NOMO-1 (cell line): ENCODE measurements at regions not wholly inside any gene's neighbourhood (a gene's known extent, or its start where the extent isn't known, plus 50 kb on each side); places are given as distances from the start of the nearest gene placed in this dataset.

Experiments
- DNase-seq, 2 experiments: peaks; one replicate each; lab custom pipeline; 2025; ENCODE audit not compliant: unreplicated experiment in 2 of 2; lab: John Stamatoyannopoulos, UW

DNA sequence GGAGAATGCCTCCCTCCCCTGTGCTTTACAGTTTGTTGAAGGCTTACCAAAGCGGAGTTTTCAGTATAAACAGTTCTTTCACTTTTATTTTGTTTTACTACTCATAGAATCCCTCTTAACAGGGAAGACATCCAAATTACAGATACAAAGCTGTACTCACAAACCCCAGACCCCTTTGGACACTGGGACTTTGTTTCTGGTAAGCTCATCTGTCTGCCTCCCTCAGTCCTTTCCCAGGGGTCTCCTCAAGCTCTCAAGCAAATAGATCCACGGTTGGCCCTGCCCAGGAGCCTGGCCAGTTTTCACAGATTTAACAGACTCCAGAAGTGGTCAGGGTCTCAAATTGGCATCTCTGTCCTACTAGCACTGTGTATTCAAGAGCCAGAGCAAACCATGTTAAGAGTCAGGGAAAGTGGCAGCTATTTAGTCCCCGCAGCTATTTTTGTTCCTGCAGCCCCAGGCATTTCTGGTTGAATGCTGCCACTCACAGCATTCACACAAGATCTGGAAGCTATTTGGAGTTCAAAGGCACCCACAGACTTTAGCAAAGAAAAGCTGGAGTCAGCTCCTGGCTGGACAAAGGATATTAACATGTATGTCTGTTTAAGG, 54.2 kb downstream of the TMEM100 start:
- DNase-seq = no peak

DNA sequence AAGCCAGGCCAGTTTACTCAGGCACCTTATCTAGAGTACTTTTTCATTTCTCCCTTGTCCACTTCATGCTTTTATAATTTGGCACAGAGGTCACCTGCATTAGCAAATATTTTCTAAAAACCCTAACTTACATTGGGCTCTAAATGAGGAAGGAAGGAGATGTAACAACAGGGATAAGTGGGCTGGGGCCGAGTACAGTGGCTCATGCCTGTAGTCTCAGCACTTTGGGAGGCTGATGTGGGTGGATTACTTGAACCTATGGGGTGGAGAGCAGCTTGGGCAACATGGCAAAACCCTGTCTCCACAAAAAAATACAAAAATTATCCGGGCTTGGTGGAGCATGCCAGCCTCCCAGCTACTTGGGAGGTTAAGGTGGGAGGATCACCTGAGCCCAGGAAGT, 55.9 kb downstream of the TMEM100 start:
- no peak for DNase-seq

DNA sequence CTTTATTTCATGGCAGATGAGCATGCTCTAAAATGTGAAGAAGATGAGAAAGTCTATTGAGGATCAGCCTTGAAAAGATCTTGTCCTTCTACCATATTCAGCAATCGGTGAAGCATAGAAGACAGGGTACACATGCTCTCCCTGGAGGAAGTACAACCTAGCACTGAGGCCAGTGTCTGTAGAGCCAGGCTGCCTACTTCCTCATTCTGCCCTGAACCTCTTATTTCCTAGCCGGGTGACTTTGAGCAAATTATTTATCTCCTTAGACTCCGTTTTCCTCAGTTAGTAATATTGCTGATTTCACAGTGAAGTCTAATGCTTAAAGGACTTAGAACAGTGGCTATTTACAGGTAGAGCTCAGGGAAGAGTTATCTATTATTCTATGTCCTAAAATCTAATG, 58.4 kb downstream of the TMEM100 start:
- DNase-seq = peak; percentile 69 to 91

DNA sequence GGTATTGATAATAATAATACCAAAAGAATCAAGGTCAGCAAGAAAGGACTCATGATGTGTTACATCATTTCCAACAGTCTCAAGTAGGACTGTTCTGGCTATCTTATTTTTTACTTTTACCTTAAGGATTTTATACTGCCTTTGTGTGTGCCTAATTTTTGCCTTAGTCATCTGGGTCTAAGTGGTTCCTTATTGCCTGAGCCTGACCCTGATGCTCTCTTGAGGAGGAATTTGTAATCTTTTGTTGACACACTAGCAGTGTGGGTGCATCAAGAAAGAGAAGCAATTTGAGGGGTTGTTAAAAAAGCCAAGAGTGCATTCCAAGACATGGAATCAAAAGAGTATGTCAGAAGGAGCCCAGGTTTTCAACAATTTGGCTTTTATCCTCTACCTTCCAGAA, 59.3 kb downstream of the TMEM100 start:
- DNase-seq = no peak

DNA sequence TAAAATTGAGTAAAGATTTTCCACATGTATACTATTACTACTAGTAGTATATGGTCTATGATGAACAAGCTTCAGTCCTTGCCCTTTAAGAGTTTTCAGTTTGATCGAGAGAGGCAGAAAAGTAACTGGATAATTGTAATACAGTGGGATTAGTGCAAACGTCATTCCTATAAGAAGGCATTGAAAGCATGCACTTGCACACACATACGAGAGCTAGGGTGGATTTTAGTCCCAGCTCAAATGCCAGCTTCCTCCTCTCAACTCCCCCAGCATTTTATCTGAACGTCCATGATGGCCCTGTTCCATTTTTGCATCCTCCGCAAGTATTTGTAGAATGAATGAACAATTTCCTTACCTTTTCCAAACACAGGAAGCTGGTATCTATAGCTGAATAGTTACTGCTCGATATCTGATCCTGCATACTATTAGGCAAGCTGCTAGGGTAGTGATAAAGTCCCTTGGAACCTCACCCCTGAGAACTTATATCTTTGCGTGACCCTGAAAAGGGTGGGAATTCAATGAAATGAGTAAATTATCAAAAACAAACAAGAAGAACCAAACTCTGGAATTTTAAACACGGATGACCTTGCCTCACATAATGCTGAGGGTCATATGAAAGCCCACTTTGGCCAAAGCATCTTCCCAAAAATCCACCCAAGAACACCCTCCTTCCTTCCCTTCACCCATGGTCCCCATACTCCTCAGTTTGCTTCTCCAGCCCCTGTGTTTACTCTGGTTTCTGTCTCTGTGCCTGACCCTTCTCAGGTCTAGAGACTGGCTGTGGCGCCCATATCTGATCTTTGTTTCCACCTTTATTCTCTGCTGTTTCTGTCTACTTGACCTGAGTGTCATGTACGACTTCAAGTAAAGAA, 60.5 kb downstream of the TMEM100 start:
- no peak for DNase-seq

DNA sequence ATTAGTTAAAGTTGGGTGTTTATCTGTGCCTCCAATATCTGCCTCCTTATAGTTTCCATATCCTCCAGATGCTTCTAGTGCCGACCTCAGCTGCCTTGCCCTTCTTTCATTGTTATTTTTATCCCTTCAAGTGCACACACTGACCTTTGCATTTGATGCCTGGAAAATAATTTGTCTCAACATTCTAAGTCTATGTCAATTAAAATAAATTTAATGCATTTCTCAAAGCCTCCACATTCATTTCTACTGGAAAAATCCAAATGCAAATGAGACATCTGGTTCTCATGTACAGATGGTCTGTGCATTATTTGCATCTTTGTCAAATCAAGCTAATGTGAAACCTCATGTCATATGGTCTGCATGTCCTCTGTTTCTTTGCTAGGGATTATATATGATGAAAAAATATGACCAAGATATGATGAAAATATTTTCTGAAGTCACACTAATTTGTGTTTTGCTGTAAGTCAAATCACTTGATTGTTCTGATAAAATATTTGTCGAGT, 61.4 kb downstream of the TMEM100 start:
- DNase-seq = no peak

DNA sequence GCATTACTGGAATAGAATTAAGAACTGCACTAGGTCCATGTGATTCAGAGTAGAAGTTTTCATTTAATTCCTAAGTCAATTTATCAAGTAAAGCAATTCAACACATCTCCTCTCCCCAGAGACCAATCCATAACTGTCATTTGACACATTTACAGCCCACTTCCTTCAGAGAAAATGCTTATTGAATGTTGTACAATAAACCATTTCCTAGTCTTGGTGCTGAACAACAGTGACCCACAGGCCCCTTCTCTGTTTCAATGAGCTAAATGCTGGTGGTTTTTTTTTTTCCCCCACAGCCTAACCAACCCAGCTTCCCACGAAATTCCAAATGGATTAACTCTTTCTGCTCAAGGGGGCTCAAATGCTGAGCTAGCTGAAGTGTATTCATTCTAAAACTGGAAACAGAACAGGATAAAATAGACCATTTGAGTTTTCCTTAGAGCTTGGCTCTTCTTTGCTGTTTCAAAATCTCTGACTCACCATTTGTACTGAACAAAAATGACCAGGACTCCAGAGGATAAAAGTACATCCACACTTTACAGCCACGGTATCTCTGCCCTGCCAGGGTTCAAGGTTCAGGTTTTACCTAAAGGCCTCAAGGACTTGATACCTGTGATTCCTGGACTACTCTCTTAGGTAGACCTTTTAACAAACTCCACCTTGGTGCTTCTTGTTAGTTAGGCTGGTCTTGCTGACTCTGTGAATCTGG, 62.3 kb downstream of the TMEM100 start:
- peak in 1 of 2 experiments; percentile 55 for DNase-seq

DNA sequence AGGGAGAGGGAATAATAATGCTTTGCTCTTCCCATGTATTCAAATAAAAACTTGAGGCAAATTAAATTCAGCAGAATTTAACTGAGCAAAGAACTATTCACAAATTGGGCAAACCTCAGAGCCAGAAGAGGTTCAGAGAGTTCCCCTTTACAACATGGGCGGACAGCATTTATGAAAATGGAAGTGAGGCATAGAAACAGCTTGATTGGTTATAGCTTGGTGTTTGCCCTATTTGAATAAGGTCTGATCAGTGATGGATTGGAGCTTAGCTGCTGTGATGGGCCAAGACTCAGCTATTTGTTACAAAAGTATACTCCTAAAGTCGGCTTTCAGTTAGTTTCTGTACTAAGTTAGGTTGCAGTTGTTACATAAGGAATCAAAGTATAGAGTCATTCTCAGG, 63.0 kb downstream of the TMEM100 start:
- peak in 1 of 2 experiments; percentile 42 for DNase-seq

DNA sequence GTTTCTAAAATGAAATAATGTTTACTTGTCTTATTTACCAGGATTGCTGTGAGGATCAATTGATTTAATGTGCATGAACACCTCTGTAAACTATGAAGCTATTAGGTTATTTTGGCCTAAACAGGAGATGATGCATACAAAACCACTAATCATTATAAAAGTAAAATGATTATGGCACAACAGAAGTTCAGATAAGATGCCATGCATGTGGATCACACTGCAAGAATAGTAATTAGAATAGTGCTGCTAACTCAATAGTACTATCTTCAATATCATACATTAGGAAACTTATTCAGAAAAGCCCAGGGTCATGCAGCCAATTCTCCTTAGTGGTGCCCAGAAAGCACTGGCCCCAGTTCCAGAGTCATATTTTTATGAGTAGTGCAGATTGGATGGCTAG, 66.9 kb downstream of the TMEM100 start:
- DNase-seq = no peak

DNA sequence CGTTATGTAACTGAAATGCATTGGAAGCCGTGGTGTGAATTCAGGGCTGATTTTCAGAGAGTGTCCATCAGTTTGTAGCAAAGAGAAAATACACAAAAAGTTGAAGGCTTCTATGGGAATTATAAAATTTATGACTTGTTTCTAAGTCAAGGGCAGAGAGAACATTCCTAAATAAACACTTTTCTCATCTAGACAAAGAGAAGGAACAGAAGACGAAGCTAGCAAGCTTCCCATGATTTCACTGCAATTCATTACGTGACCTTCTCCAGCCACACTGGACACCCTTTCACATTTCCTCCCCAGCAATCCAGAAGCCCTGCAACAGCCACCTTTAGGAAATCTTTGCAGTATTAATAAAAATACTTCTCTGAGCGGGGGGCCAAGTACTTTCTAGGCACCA, 67.8 kb downstream of the TMEM100 start:
- DNase-seq = no peak

DNA sequence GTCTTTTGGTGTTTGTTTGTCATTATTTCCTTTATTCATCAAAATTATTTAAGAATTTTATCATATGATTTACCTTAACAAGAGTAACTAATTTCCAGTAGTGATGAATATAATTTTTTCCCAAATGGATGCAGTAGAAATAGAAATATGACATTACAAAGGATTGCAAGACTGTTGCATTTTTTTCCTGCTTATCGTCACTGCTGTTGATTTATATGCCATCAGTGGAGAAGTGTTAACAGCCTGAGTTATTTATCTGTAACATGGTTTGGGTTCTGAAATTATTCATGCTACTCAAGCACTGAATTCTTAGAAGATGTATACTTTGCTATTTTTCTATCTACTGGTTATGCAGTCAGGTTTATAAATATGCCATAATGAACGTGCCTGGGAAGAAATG, 68.6 kb downstream of the TMEM100 start:
- DNase-seq = no peak

DNA sequence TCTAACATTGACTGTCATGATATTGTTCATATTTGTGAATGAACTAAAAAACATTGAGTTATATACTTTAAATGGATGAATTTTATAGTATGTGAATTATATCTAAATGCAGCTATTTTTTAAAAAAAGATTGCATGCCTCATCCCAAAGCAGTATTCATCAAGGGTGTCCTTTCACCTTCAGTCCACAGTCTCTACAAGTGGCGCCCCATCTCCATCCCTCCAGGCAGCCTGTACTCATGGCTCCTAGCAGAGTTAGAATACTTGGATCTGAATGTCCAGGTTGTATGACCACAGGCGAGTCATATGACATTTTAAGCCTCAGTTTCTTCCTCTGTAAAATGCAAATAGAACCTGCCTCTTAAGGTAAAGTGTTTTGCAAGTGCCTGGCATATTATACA, 69.8 kb downstream of the TMEM100 start:
- DNase-seq = no peak

DNA sequence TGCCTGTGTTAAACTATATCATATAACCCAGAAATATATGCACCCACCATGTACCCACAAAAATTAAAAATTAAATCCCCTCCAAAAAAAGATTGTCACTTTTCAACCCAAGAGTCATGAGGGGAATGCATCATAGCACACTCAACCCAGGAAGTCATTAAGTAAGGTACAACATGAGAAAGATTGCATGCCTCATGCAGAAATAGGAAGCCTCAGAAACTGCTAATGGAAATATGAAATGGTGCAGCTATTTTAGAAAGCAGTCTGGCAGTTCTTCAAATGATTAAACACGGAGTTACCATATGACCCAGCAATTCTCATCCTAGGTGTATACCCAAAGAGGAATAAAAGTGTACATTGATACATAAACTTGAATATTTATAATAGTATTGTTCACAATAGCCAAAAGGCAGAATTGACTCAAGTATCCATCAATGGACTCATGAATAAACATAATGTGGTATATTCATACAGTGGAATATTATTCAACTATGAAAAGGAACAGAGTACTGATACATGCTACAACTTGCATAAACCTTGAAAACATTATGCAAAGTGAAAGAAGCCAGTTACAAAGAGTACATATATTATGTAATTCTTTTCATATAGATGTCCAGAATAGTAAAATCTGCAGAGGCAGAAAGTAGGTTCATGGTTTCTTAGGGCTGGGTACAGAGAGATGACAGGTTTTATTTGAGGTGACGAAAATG, 70.4 kb downstream of the TMEM100 start:
- DNase-seq = no peak

DNA sequence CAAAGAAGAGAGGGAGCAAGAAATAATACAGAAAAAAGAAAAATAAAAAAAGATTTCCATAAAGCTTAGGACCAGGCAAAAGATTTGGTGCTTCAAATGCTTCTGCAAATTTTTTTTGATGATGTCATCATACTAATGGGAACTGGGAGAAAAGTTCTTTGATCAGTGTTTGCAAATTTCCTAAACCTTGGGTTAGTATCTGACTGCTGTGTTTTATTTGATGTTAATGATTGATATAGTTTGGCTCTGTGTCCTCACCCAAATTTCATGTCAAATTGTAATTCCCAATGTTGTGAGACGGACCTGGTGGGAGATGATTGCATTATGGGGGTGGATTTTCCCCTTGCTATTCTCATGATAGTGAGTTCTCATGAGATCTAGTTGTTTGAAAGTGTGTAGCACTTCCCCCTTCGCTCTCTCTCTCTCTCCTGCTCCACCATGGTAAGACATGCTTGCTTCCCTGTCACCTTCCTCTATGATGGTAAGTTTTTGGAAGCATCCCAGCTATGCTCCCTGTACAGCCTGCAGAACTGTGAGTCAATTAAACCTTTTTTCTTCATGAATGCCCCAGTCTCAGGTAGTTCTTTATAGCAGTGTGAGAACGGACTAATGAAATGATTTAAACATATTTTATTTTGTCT, 72.6 kb downstream of the TMEM100 start:
- no peak for DNase-seq

DNA sequence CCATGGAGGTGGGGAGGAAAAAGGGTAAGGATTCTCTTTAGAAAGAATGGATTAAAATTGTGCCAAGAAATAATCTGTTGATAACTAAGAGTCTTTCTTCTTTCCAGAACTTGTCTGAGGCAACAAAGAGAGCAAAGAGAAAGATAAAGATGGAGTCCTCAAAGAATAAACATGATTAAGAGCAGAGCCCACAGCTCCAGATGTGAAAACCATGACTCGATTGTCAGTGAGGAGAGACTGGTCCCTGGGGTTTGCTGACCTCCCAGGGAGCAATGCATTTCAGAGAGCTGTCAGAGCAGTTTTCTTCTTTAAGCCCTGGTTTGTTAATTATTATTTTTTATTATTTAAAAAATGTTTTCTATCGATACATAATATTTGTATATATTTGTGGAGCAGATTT, 74.6 kb downstream of the TMEM100 start:
- no peak for DNase-seq

DNA sequence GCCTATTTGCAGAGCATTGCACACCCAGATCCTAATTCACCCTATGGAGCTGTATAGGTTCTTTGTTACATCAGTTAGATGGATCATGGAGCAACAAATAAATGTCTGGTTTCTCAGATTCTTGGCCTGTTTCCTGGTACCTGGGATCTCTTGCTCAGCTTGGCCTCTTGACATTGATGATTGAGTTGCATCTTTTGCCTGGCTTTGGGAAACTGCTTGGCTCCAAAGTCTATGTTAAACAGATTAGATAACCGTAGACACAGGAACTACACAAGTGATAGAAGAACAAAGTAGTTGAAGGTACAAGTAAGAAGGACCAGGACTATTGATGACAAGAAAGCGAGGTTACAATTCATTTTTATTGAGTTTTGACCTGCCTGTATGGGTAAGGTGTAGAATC, 77.3 kb downstream of the TMEM100 start:
- DNase-seq = no peak

DNA sequence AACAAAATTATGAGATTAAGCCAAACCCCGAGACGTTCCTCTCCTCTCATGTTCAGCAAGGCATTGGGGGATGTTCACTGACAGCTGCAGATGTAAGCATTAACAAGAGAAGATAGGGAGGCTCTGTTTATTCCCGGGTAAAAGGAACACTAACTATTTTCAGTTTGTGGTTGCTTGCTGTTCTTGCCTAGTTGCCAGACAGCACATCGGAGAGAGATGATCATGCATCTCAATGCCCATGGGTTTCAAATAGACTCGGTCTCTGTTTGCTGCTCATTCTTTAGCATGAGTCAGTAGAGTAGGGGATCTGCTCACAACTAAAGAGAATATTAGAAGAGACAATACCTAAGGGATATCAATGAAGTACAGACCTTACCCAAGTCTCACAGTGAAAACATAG, 78.3 kb downstream of the TMEM100 start:
- no peak for DNase-seq

DNA sequence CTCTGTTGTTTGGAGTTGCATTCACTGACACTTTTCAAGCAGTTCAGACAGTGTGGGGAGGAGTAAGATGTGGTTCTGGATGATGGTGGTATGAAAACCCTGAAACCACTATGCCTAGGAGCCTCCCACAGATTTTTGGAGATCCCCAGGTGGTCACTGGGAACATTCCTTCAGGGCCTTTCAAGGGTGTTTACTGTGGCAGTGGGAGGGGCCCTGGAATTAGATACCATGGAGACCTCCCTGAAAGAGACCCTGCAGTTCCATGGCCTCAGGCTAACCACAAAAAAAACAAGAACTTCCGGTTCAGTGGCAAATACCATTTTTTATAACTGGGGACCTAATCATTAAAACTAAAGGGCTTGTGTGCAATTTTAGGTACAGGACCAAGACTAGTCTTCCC, 79.9 kb downstream of the TMEM100 start:
- DNase-seq = no peak

DNA sequence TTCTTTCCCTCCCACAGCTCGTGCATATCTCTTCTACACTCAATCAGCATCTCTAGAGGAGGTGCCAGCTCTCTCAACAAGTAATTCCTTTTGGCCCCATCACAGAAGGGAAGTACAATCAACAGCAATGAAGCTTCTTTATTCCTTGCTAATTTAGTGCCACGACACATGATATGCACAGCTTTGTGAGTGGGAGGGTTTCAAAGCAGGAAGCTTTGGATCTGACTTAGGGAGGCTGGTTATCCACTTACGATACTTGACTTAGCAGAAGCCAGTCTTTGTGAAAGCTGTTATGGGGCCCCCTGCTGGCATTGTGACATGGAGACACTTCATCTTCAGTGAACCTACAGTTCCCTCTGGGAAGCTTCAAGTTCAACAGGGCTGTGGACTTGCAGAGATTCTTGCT, 81.0 kb downstream of the TMEM100 start:
- DNase-seq = peak; percentile 17 to 57

DNA sequence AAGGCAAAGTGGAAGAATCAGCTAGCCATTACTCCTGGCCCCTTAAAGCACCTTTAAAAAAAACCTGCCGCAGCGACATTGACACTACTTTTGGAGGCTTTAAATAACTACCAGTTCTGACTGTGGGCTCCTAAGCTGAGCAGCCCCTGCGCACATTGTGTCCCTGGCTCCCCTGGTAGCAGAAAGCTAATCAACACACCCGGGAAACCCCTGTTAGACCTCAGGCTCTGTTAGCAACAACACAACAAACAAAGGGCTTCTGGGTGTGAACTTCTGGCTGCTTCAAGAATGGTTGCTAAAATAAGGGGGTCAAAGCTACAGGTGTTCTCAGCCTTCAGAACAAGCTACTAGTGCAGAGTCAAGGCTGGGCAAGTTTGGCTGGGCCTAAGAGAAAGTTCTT, 83.6 kb downstream of the TMEM100 start:
- no peak for DNase-seq
